ENCODE measurements at regions not wholly inside any gene's neighbourhood (a gene's known extent, or its start where the extent isn't known, plus 50 kb on each side); places are given as distances from the start of the nearest gene placed in this dataset.

DNA sequence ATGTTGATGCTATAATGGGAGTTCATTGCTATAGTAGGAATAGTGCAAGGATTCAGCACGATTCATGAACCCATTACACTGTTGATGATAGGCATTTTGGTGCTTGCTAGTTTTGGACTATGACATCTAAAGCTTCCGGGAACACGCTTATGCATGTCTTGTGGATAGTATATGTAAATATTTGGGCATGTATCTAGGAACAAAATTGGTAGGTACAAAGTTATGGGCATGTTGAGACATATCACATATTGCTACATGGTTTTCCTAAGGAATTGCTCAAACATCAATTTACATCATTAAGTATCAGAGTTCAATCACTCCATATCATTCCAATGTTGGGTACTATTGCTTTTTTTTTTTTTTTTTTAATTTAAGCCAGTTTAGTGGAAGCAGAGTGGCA is 1103.2 kb downstream of the TBC1D22A start:
- TF ChIP-seq, protein P1, sequence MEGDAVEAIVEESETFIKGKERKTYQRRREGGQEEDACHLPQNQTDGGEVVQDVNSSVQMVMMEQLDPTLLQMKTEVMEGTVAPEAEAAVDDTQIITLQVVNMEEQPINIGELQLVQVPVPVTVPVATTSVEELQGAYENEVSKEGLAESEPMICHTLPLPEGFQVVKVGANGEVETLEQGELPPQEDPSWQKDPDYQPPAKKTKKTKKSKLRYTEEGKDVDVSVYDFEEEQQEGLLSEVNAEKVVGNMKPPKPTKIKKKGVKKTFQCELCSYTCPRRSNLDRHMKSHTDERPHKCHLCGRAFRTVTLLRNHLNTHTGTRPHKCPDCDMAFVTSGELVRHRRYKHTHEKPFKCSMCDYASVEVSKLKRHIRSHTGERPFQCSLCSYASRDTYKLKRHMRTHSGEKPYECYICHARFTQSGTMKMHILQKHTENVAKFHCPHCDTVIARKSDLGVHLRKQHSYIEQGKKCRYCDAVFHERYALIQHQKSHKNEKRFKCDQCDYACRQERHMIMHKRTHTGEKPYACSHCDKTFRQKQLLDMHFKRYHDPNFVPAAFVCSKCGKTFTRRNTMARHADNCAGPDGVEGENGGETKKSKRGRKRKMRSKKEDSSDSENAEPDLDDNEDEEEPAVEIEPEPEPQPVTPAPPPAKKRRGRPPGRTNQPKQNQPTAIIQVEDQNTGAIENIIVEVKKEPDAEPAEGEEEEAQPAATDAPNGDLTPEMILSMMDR (IDR thresholded peaks at IDR 0.05) = no peak
- TF ChIP-seq POLR2A (IDR thresholded peaks at IDR 0.05) = no peak

Data from esophagus squamous epithelium (tissue), 4 donors.